B cell (primary cell): ENCODE measurements at regions not wholly inside any gene's neighbourhood (a gene's known extent, or its start where the extent isn't known, plus 50 kb on each side); places are given as distances from the start of the nearest gene placed in this dataset.

Experiments
- ATAC-seq: fragments of 200-7000 bp; cut with Tn5 transposase; one replicate; pipeline ENCODE4 v1.10.0; 2021; ENCODE audit warnings: low read depth, mild to moderate bottlenecking, moderate number of reproducible peaks, moderate library complexity
- CTCF ChIA-PET: fragments of 350-600 bp; sonication (Branson Sonifier 250); formaldehyde crosslinking; loops from one replicate; lab custom pipeline; 2021; ENCODE audit warnings: antibody characterized with exemption, inconsistent platforms; lab: Charles Lee
- POLR2A ChIA-PET: fragments of 350-600 bp; sonication (Branson Sonifier 250); formaldehyde crosslinking; loops from one replicate; lab custom pipeline; 2021; ENCODE audit warnings: antibody characterized with exemption; lab: Charles Lee
- DNase-seq: peaks from one replicate; pipeline ENCODE4 v3.0.0; 2013
- H2AFZ ChIP-seq: 2 replicates; pipeline ENCODE4 v1.6.1; 2012; ENCODE audit warnings: mild to moderate bottlenecking, low read depth, low read length; ENCODE audit not compliant: insufficient read depth, poor library complexity, severe bottlenecking
- H3K27ac ChIP-seq, 2 donors: 1 replicate in 1 of 2; 2 replicates in 1 of 2; pipeline ENCODE4 v1.5.1; 2012 to 2013; ENCODE audit warnings: low read length in 2 of 2, mild to moderate bottlenecking in 2 of 2, moderate library complexity in 1 of 2
- H3K27me3 ChIP-seq, 4 experiments: fragments of 200-600 bp in 1 of 4; sonication (generic) in 1 of 4; replicated peaks in 1 of 4; 1 replicate in 2 of 4; 2 replicates in 2 of 4; pipeline versions ENCODE4 v1.6.1 to v1.7.0; 2013 to 2016; ENCODE audit warnings: low read length in 3 of 4, mild to moderate bottlenecking in 2 of 4, mixed read lengths in 1 of 4, moderate library complexity in 1 of 4; ENCODE audit not compliant: insufficient read depth in 4 of 4, control insufficient read depth in 3 of 4; ENCODE audit errors: control extremely low read depth in 1 of 4
- H3K36me3 ChIP-seq, 2 experiments: replicated peaks in 1 of 2; 1 replicate in 1 of 2; 2 replicates in 1 of 2; pipeline versions ENCODE4 v1.6.1 to v1.7.1; 2013; ENCODE audit warnings: low read length in 1 of 2; ENCODE audit not compliant: insufficient read depth in 2 of 2, control insufficient read depth in 1 of 2; ENCODE audit errors: control extremely low read depth in 1 of 2, extremely low read depth in 1 of 2
- H3K4me1 ChIP-seq, 2 donors: fragments of 200-600 bp in 1 of 2; sonication (generic) in 1 of 2; 1 replicate in 1 of 2; 2 replicates in 1 of 2; pipeline versions ENCODE4 v1.5.1 to v1.6.1; 2013 to 2017; ENCODE audit warnings: low read length in 2 of 2; ENCODE audit not compliant: control insufficient read depth in 2 of 2, insufficient read depth in 2 of 2
- H3K4me2 ChIP-seq: replicated peaks from 2 replicates; pipeline ENCODE3; 2012; ENCODE audit warnings: mild to moderate bottlenecking, low read depth, low read length; ENCODE audit not compliant: poor library complexity, severe bottlenecking
- H3K4me3 ChIP-seq, 5 experiments: fragments of 200-600 bp in 1 of 5; sonication (generic) in 1 of 5; 1 replicate in 3 of 5; 2 replicates in 2 of 5; pipeline versions ENCODE4 v1.5.1 to v1.7.0; 2011 to 2016; ENCODE audit warnings: low read length in 4 of 5, mild to moderate bottlenecking in 4 of 5, low read depth in 2 of 5, control low read depth in 1 of 5, moderate library complexity in 1 of 5; ENCODE audit not compliant: insufficient read depth in 1 of 5; ENCODE audit errors: control extremely low read depth in 1 of 5, extremely low read depth in 1 of 5
- H3K79me2 ChIP-seq: fragments of 200-600 bp; sonication (generic); one replicate; pipeline ENCODE4 v1.6.0; 2016; ENCODE audit warnings: low read length; ENCODE audit not compliant: control insufficient read depth, insufficient read depth
- H3K9ac ChIP-seq: fragments of 200-600 bp; sonication (generic); 2 replicates; pipeline ENCODE4 v1.6.1; 2017; ENCODE audit warnings: mild to moderate bottlenecking, low read length, moderate library complexity
- H3K9me3 ChIP-seq, 3 donors: one replicate each; pipeline versions ENCODE4 v1.6.1 to v1.7.1; 2013; ENCODE audit warnings: low read length in 2 of 3; ENCODE audit not compliant: control insufficient read depth in 2 of 3, insufficient read depth in 1 of 3; ENCODE audit errors: control extremely low read depth in 1 of 3
- H4K20me1 ChIP-seq: 2 replicates; pipeline ENCODE4 v1.6.0; 2012; ENCODE audit warnings: mild to moderate bottlenecking, low read length; ENCODE audit not compliant: insufficient read depth, control insufficient read depth, poor library complexity, severe bottlenecking
- H3K27ac Mint-ChIP-seq: one replicate; pipeline ENCODE4 v1.8.0; 2021; ENCODE audit warnings: mixed read lengths
- H3K27me3 Mint-ChIP-seq: one replicate; pipeline ENCODE4 v1.8.0; 2021; ENCODE audit warnings: mixed read lengths
- H3K4me1 Mint-ChIP-seq: one replicate; pipeline ENCODE4 v1.8.0; 2021; ENCODE audit warnings: mixed read lengths
- H3K4me3 Mint-ChIP-seq: one replicate; pipeline ENCODE4 v1.8.0; 2021; ENCODE audit warnings: mixed read lengths
- H3K9me3 Mint-ChIP-seq: one replicate; pipeline ENCODE4 v1.8.0; 2022; ENCODE audit warnings: mixed read lengths; ENCODE audit not compliant: insufficient read depth
- EZH2 ChIP-seq: IDR thresholded peaks from 2 replicates; pipeline ENCODE4 v1.6.1; 2012; ENCODE audit warnings: borderline replicate concordance, low read depth, mild to moderate bottlenecking, moderate library complexity, low read length; ENCODE audit not compliant: insufficient read depth, poor library complexity, severe bottlenecking
- whole genome bisulfite sequencing: methylation state at CpG from one replicate; pipeline ENCODE4 v1.1.5; 2013; ENCODE audit warnings: missing lambda C conversion rate; ENCODE audit not compliant: insufficient coverage; 5-methylcytosine and 5-hydroxymethylcytosine counted together
- intact Hi-C: fragments of 100-400 bp; cut with micrococcal nuclease; formaldehyde crosslinking; loops from one replicate; pipeline ENCODE4 v1.10.0; 2022
- TF ChIP-seq, protein P1 (sequence below): fragments of 200-600 bp; IDR thresholded peaks from one replicate; pipeline ENCODE4 v1.8.0; 2022; ENCODE audit warnings: antibody characterized with exemption, mild to moderate bottlenecking

GRCh38 chr10:23884670-23885069 is 324.3 kb upstream of the KIAA1217 start:
- Mint-ChIP-seq H3K9me3 (no peaks in the 10 kb centered on the region), H3K4me3 (no peak overlapping the region), H3K4me1 (no peaks in the 10 kb centered on the region), H3K27ac (no peak overlapping the region), H3K27me3 (no peaks in the 10 kb centered on the region)
- H3K4me2 ChIP-seq: no peak overlapping the region
- no peaks in the 10 kb centered on the region for H3K4me1 ChIP-seq
- H4K20me1 ChIP-seq: no peaks in the 10 kb centered on the region
- no peak overlapping the region for H3K4me3 ChIP-seq
- H3K27ac ChIP-seq: no peak overlapping the region
- ATAC-seq (no peak), DNase-seq (no peak)
- CTCF ChIA-PET: no interaction called here
- no peaks in the 10 kb centered on the region for H3K9me3 ChIP-seq
- intact Hi-C loops: no loop called here
- no peaks in the 10 kb centered on the region for H3K27me3 ChIP-seq
- POLR2A ChIA-PET: no interaction called here
- H3K79me2 ChIP-seq: no peaks in the 10 kb centered on the region
- no CpG with 5 or more reads among the region's 2 CpGs for WGBS
- H3K36me3 ChIP-seq: no peaks in the 10 kb centered on the region
- no peak for TF ChIP-seq EZH2
- TF ChIP-seq, protein P1, sequence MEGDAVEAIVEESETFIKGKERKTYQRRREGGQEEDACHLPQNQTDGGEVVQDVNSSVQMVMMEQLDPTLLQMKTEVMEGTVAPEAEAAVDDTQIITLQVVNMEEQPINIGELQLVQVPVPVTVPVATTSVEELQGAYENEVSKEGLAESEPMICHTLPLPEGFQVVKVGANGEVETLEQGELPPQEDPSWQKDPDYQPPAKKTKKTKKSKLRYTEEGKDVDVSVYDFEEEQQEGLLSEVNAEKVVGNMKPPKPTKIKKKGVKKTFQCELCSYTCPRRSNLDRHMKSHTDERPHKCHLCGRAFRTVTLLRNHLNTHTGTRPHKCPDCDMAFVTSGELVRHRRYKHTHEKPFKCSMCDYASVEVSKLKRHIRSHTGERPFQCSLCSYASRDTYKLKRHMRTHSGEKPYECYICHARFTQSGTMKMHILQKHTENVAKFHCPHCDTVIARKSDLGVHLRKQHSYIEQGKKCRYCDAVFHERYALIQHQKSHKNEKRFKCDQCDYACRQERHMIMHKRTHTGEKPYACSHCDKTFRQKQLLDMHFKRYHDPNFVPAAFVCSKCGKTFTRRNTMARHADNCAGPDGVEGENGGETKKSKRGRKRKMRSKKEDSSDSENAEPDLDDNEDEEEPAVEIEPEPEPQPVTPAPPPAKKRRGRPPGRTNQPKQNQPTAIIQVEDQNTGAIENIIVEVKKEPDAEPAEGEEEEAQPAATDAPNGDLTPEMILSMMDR: no peak
- H3K9ac ChIP-seq: no peak overlapping the region
- H2AFZ ChIP-seq: no peak overlapping the region

DNA sequence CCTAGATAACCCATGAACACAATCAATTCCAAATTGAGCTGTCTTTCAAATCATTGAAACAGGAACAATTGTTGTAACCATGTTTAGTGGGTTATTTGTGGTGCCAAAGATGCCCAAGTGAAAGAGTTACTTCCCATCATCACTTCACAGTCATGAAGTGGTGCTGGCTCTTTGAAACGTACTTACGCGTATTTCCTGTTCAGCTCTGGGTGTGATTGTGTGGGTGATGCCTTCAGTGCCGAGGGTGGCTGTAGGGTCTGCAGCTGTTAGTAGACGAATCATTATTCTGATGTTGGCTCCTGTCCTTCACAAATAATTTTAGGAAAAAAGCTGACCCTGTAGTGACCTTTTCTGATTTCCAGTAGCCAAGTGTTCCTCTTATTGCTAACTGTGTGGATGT is 323.1 kb upstream of the KIAA1217 start:
- H3K4me1 ChIP-seq: no peaks in the 10 kb centered on the region
- no peak overlapping the region for H3K27ac ChIP-seq
- TF ChIP-seq, protein P1: no peak
- TF ChIP-seq EZH2: no peak
- ATAC-seq (no peak), DNase-seq (no peak)
- POLR2A ChIA-PET: no interaction called here
- H3K9ac ChIP-seq: no peak overlapping the region
- no peak overlapping the region for H3K4me3 ChIP-seq
- CTCF ChIA-PET: no interaction called here
- WGBS: 0% methylated on average over 1 of the region's 5 CpGs
- H4K20me1 ChIP-seq: no peaks in the 10 kb centered on the region
- no peaks in the 10 kb centered on the region for H3K9me3 Mint-ChIP-seq
- no peaks in the 10 kb centered on the region for H3K4me1 Mint-ChIP-seq
- intact Hi-C loops: no loop called here
- no peak overlapping the region for H3K4me2 ChIP-seq
- no peaks in the 10 kb centered on the region for H3K79me2 ChIP-seq
- no peaks in the 10 kb centered on the region for H3K27me3 ChIP-seq
- no peaks in the 10 kb centered on the region for H3K36me3 ChIP-seq
- no peaks in the 10 kb centered on the region for H3K9me3 ChIP-seq
- no peak overlapping the region for H2AFZ ChIP-seq
- no peak overlapping the region for H3K4me3 Mint-ChIP-seq
- H3K27ac Mint-ChIP-seq: no peak overlapping the region
- H3K27me3 Mint-ChIP-seq: no peaks in the 10 kb centered on the region
